IgD-negative memory B cell (primary cell): ENCODE measurements at regions not wholly inside any gene's neighbourhood (a gene's known extent, or its start where the extent isn't known, plus 50 kb on each side); places are given as distances from the start of the nearest gene placed in this dataset.

Source experiments
- H3K27ac Mint-ChIP-seq, 3 donors: one replicate each; pipeline ENCODE4 v1.8.0; 2020 to 2022; ENCODE audit warnings: mild to moderate bottlenecking in 3 of 3, mixed read lengths in 3 of 3, moderate library complexity in 1 of 3
- H3K27me3 Mint-ChIP-seq: one replicate; pipeline ENCODE4 v1.8.0; 2021; ENCODE audit warnings: mixed read lengths
- H3K36me3 Mint-ChIP-seq: one replicate; pipeline ENCODE4 v1.8.0; 2020; ENCODE audit warnings: mild to moderate bottlenecking, mixed read lengths
- H3K4me1 Mint-ChIP-seq, 3 donors: one replicate each; pipeline ENCODE4 v1.8.0; 2020 to 2022; ENCODE audit warnings: mixed read lengths in 3 of 3, mild to moderate bottlenecking in 1 of 3
- H3K4me3 Mint-ChIP-seq, 4 donors: one replicate each; pipeline ENCODE4 v1.8.0; 2020 to 2022; ENCODE audit warnings: mild to moderate bottlenecking in 4 of 4, mixed read lengths in 4 of 4, moderate library complexity in 3 of 4
- H3K9me3 Mint-ChIP-seq, 3 donors: one replicate each; pipeline ENCODE4 v1.8.0; 2020 to 2021; ENCODE audit warnings: mixed read lengths in 3 of 3, mild to moderate bottlenecking in 1 of 3

- H3K9me3 Mint-ChIP-seq, result no peaks in the 10 kb centered on the region
- no peak overlapping the region for H3K27ac Mint-ChIP-seq
- H3K4me3 Mint-ChIP-seq, result no peak overlapping the region
- H3K4me1 Mint-ChIP-seq, result no peaks in the 10 kb centered on the region
- H3K27me3 Mint-ChIP-seq, result no peaks in the 10 kb centered on the region
- no peaks in the 10 kb centered on the region for H3K36me3 Mint-ChIP-seq
These were observed 184.5 kb upstream of the SP8 start for GRCh38 chr7:20971219-20971618.

- H3K36me3 Mint-ChIP-seq, result no peaks in the 10 kb centered on the region
- H3K27ac Mint-ChIP-seq, result no peak overlapping the region
- no peaks in the 10 kb centered on the region for H3K4me1 Mint-ChIP-seq
- H3K4me3 Mint-ChIP-seq, result no peak overlapping the region
- H3K27me3 Mint-ChIP-seq, result no peaks in the 10 kb centered on the region
- no peaks in the 10 kb centered on the region for H3K9me3 Mint-ChIP-seq
These were observed 193.5 kb upstream of the SP8 start for GRCh38 chr7:20980232-20980631.

- H3K4me3 Mint-ChIP-seq, result no peak overlapping the region
- no peaks in the 10 kb centered on the region for H3K9me3 Mint-ChIP-seq
- H3K36me3 Mint-ChIP-seq, result no peaks in the 10 kb centered on the region
- no peaks in the 10 kb centered on the region for H3K4me1 Mint-ChIP-seq
- no peak overlapping the region for H3K27ac Mint-ChIP-seq
- H3K27me3 Mint-ChIP-seq, result no peaks in the 10 kb centered on the region
These were observed 194.1 kb upstream of the SP8 start for GRCh38 chr7:20980668-20981264.

GRCh38 chr7:20988340-20988739 is 201.7 kb upstream of the SP8 start:
- H3K27ac Mint-ChIP-seq, result no peak overlapping the region
- no peaks in the 10 kb centered on the region for H3K36me3 Mint-ChIP-seq
- no peak overlapping the region for H3K4me3 Mint-ChIP-seq
- H3K9me3 Mint-ChIP-seq, result peaks cover 0 to 2% (median 0%) of the 10 kb centered on the region in 3 donors
- H3K27me3 Mint-ChIP-seq, result no peaks in the 10 kb centered on the region
- no peaks in the 10 kb centered on the region for H3K4me1 Mint-ChIP-seq

- Mint-ChIP-seq H3K9me3 (peaks cover 0 to 7% (median 3%) of the 10 kb centered on the region in 3 donors), H3K27ac (no peak overlapping the region), H3K36me3 (peaks cover 1% of the 10 kb centered on the region), H3K4me3 (no peak overlapping the region), H3K4me1 (no peaks in the 10 kb centered on the region), H3K27me3 (no peaks in the 10 kb centered on the region)
These were observed 204.9 kb upstream of the SP8 start for GRCh38 chr7:20991544-20991943.

GRCh38 chr7:20993693-20994092 is 207.0 kb upstream of the SP8 start:
- Mint-ChIP-seq H3K27me3 (no peaks in the 10 kb centered on the region), H3K9me3 (peaks cover 0 to 7% (median 3%) of the 10 kb centered on the region in 3 donors), H3K27ac (no peak overlapping the region), H3K4me3 (no peak overlapping the region), H3K36me3 (peaks cover 1% of the 10 kb centered on the region), H3K4me1 (no peaks in the 10 kb centered on the region)

GRCh38 chr7:20998309-20998708 is 211.6 kb upstream of the SP8 start:
- H3K36me3 Mint-ChIP-seq, result peaks cover 1% of the 10 kb centered on the region

GRCh38 chr7:21011153-21011552 is 224.5 kb upstream of the SP8 start:
- no peak overlapping the region for H3K4me3 Mint-ChIP-seq
- H3K27ac Mint-ChIP-seq, result no peak overlapping the region
- peaks cover under 1 to 17% (median 5%) of the 10 kb centered on the region in 3 donors for H3K9me3 Mint-ChIP-seq
- no peaks in the 10 kb centered on the region for H3K36me3 Mint-ChIP-seq
- no peaks in the 10 kb centered on the region for H3K4me1 Mint-ChIP-seq
- H3K27me3 Mint-ChIP-seq, result no peaks in the 10 kb centered on the region

More at GRCh38 chr7:20998309-20998708, 211.6 kb upstream of the SP8 start:
- Mint-ChIP-seq H3K4me3 (no peak overlapping the region), H3K27ac (no peak overlapping the region), H3K27me3 (no peaks in the 10 kb centered on the region), H3K9me3 (peaks cover 0 to 6% (median 3%) of the 10 kb centered on the region in 3 donors), H3K4me1 (no peaks in the 10 kb centered on the region)

- H3K27ac Mint-ChIP-seq, result no peak overlapping the region
These were observed 227.3 kb upstream of the SP8 start for GRCh38 chr7:21013765-21014539.

GRCh38 chr7:21020667-21021066 is 234.0 kb upstream of the SP8 start:
- H3K4me3 Mint-ChIP-seq, result no peak overlapping the region
- H3K27ac Mint-ChIP-seq, result no peak overlapping the region
- H3K4me1 Mint-ChIP-seq, result no peaks in the 10 kb centered on the region
- no peaks in the 10 kb centered on the region for H3K27me3 Mint-ChIP-seq
- peaks cover 0 to 4% (median 0%) of the 10 kb centered on the region in 3 donors for H3K9me3 Mint-ChIP-seq
- H3K36me3 Mint-ChIP-seq, result no peaks in the 10 kb centered on the region

More at GRCh38 chr7:21013765-21014539, 227.3 kb upstream of the SP8 start:
- no peaks in the 10 kb centered on the region for H3K27me3 Mint-ChIP-seq
- no peak overlapping the region for H3K4me3 Mint-ChIP-seq
- H3K9me3 Mint-ChIP-seq, result peaks cover 0 to 12% (median 0%) of the 10 kb centered on the region in 3 donors
- no peaks in the 10 kb centered on the region for H3K36me3 Mint-ChIP-seq
- no peaks in the 10 kb centered on the region for H3K4me1 Mint-ChIP-seq

GRCh38 chr7:21023841-21024484 is 237.3 kb upstream of the SP8 start:
- Mint-ChIP-seq H3K9me3 (no peaks in the 10 kb centered on the region), H3K27ac (no peak overlapping the region), H3K36me3 (no peaks in the 10 kb centered on the region), H3K4me1 (no peaks in the 10 kb centered on the region), H3K4me3 (no peak overlapping the region), H3K27me3 (no peaks in the 10 kb centered on the region)

GRCh38 chr7:21024485-21024867 is 237.8 kb upstream of the SP8 start:
- no peaks in the 10 kb centered on the region for H3K4me1 Mint-ChIP-seq
- H3K36me3 Mint-ChIP-seq, result no peaks in the 10 kb centered on the region
- no peaks in the 10 kb centered on the region for H3K9me3 Mint-ChIP-seq
- no peak overlapping the region for H3K27ac Mint-ChIP-seq
- no peaks in the 10 kb centered on the region for H3K27me3 Mint-ChIP-seq
- no peak overlapping the region for H3K4me3 Mint-ChIP-seq

- Mint-ChIP-seq H3K4me3 (no peak overlapping the region), H3K4me1 (no peaks in the 10 kb centered on the region), H3K27ac (no peak overlapping the region)
These were observed 241.5 kb upstream of the SP8 start for GRCh38 chr7:21028186-21028585.

GRCh38 chr7:21028599-21028998 is 241.9 kb upstream of the SP8 start:
- no peaks in the 10 kb centered on the region for H3K36me3 Mint-ChIP-seq
- no peak overlapping the region for H3K4me3 Mint-ChIP-seq
- H3K27me3 Mint-ChIP-seq, result no peaks in the 10 kb centered on the region
- H3K9me3 Mint-ChIP-seq, result no peaks in the 10 kb centered on the region
- no peak overlapping the region for H3K27ac Mint-ChIP-seq
- no peaks in the 10 kb centered on the region for H3K4me1 Mint-ChIP-seq

More at GRCh38 chr7:21028186-21028585, 241.5 kb upstream of the SP8 start:
- H3K27me3 Mint-ChIP-seq, result no peaks in the 10 kb centered on the region
- no peaks in the 10 kb centered on the region for H3K9me3 Mint-ChIP-seq
- no peaks in the 10 kb centered on the region for H3K36me3 Mint-ChIP-seq

- H3K9me3 Mint-ChIP-seq, result no peaks in the 10 kb centered on the region
- H3K36me3 Mint-ChIP-seq, result no peaks in the 10 kb centered on the region
- H3K4me1 Mint-ChIP-seq, result no peaks in the 10 kb centered on the region
- H3K27ac Mint-ChIP-seq, result no peak overlapping the region
- H3K4me3 Mint-ChIP-seq, result no peak overlapping the region
- H3K27me3 Mint-ChIP-seq, result no peaks in the 10 kb centered on the region
These were observed 242.3 kb upstream of the SP8 start for GRCh38 chr7:21029006-21029405.
